Glutamatergic neuron (in vitro differentiated cells): ENCODE measurements at regions not wholly inside any gene's neighbourhood (a gene's known extent, or its start where the extent isn't known, plus 50 kb on each side); places are given as distances from the start of the nearest gene placed in this dataset.

Experiments
- DNase-seq: peaks from one replicate; pipeline ENCODE4 v3.0.0; 2022
- H3K27ac Mint-ChIP-seq: one replicate; pipeline ENCODE4 v1.8.0; 2020; ENCODE audit warnings: mild to moderate bottlenecking, mixed read lengths, inconsistent platforms; ENCODE audit not compliant: unreplicated experiment
- H3K27me3 Mint-ChIP-seq: one replicate; pipeline ENCODE4 v1.8.0; 2020; ENCODE audit warnings: mild to moderate bottlenecking, moderate library complexity, mixed read lengths, inconsistent platforms; ENCODE audit not compliant: unreplicated experiment
- H3K36me3 Mint-ChIP-seq: one replicate; pipeline ENCODE4 v1.8.0; 2020; ENCODE audit warnings: mild to moderate bottlenecking, mixed read lengths, inconsistent platforms; ENCODE audit not compliant: unreplicated experiment
- H3K4me1 Mint-ChIP-seq: one replicate; pipeline ENCODE4 v1.8.0; 2020; ENCODE audit warnings: mild to moderate bottlenecking, low read depth, mixed read lengths, inconsistent platforms; ENCODE audit not compliant: unreplicated experiment
- H3K4me3 Mint-ChIP-seq: one replicate; pipeline ENCODE4 v1.8.0; 2020; ENCODE audit warnings: mild to moderate bottlenecking, mixed read lengths, inconsistent platforms; ENCODE audit not compliant: unreplicated experiment
- H3K9me3 Mint-ChIP-seq: one replicate; pipeline ENCODE4 v1.8.0; 2020; ENCODE audit warnings: mild to moderate bottlenecking, moderate library complexity, mixed read lengths, inconsistent platforms; ENCODE audit not compliant: unreplicated experiment
- TF ChIP-seq, protein P1 (sequence below): fragments of 200-600 bp; sonication (generic); IDR thresholded peaks from one replicate; pipeline ENCODE4 v1.5.0; 2021; ENCODE audit not compliant: partially characterized antibody, unreplicated experiment

- Mint-ChIP-seq H3K36me3 (no peaks in the 10 kb centered on the region), H3K9me3 (no peaks in the 10 kb centered on the region), H3K27me3 (peaks cover 3% of the 10 kb centered on the region), H3K4me3 (no peak overlapping the region), H3K4me1 (peaks cover 11% of the 10 kb centered on the region), H3K27ac (no peak overlapping the region)
- TF ChIP-seq, protein P1, sequence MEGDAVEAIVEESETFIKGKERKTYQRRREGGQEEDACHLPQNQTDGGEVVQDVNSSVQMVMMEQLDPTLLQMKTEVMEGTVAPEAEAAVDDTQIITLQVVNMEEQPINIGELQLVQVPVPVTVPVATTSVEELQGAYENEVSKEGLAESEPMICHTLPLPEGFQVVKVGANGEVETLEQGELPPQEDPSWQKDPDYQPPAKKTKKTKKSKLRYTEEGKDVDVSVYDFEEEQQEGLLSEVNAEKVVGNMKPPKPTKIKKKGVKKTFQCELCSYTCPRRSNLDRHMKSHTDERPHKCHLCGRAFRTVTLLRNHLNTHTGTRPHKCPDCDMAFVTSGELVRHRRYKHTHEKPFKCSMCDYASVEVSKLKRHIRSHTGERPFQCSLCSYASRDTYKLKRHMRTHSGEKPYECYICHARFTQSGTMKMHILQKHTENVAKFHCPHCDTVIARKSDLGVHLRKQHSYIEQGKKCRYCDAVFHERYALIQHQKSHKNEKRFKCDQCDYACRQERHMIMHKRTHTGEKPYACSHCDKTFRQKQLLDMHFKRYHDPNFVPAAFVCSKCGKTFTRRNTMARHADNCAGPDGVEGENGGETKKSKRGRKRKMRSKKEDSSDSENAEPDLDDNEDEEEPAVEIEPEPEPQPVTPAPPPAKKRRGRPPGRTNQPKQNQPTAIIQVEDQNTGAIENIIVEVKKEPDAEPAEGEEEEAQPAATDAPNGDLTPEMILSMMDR = no peak
- no peak for DNase-seq
Observed at GRCh38 chr4:126742885-126743284, 889.9 kb upstream of the INTU start.

DNA sequence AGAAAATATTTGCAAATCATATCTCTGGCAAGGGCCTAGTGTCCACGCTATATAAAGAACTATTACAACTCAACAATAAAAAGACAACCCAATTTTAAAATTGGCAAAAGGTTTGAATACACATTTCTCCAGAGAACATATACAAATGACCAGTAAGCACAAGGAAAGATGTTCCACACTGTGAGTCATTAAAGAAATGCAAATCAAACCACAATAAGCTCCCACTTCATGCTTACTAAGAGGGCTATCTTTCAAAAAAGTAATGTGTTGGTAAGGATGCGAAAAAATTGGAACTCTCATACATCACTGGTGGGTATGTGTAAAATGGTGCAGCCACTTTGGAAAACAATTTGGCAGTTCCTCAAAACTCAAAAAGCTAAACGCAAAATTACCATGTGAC is 884.0 kb upstream of the INTU start:
- TF ChIP-seq, protein P1 = no peak
- no peak for DNase-seq
- H3K27me3 Mint-ChIP-seq = no peaks in the 10 kb centered on the region
- no peaks in the 10 kb centered on the region for H3K9me3 Mint-ChIP-seq
- no peak overlapping the region for H3K4me3 Mint-ChIP-seq
- no peaks in the 10 kb centered on the region for H3K4me1 Mint-ChIP-seq
- H3K27ac Mint-ChIP-seq = no peak overlapping the region
- H3K36me3 Mint-ChIP-seq = no peaks in the 10 kb centered on the region

DNA sequence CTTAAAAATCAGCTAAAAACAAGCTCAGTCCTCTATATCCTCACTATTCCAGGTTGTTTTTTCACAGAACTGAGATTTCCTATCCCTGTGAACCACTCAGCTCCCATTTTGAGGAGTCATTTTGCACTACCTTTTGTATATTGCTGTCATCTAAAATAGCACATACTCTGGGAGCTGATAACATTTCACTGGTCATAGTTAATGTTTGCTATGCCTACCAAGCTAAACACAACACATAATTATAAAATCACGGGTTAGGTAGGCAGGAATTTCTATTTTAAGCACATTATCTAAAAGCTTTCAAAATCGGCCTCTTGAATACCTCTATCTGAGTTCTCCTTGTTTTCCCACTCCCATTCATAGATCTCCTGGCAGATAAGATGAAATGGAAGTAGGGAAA is 882.0 kb upstream of the INTU start:
- H3K4me1 Mint-ChIP-seq = no peaks in the 10 kb centered on the region
- TF ChIP-seq, protein P1 = no peak
- DNase-seq = no peak
- H3K27ac Mint-ChIP-seq = no peak overlapping the region
- no peak overlapping the region for H3K4me3 Mint-ChIP-seq
- H3K9me3 Mint-ChIP-seq = no peaks in the 10 kb centered on the region
- no peaks in the 10 kb centered on the region for H3K27me3 Mint-ChIP-seq
- no peaks in the 10 kb centered on the region for H3K36me3 Mint-ChIP-seq

DNA sequence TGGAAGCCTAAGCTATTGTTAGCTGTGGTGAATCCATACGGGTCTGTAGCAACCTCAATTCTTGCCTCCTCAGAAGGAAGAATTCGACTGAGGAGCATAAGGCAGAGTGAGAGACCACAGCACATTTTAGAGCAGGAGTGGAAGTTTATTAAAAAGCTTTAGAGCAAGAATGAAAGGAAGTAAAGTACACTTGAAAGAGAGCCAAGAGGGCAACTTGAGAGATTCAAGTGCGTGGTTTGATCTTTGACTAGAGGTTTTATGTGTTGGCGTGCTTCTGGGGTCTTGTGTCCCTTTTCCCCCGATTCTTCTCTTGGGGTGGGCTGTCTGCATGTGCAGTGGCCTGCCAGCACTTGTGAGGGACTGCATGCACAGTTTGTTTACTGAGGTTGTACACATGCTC is 880.6 kb upstream of the INTU start:
- no peak overlapping the region for H3K4me3 Mint-ChIP-seq
- no peaks in the 10 kb centered on the region for H3K9me3 Mint-ChIP-seq
- H3K4me1 Mint-ChIP-seq = no peaks in the 10 kb centered on the region
- H3K27ac Mint-ChIP-seq = no peak overlapping the region
- H3K27me3 Mint-ChIP-seq = no peaks in the 10 kb centered on the region
- H3K36me3 Mint-ChIP-seq = no peaks in the 10 kb centered on the region
- no peak for DNase-seq
- TF ChIP-seq, protein P1 = no peak

- DNase-seq = no peak
- H3K4me1 Mint-ChIP-seq = no peaks in the 10 kb centered on the region
Observed at GRCh38 chr4:126752702-126753101, 880.1 kb upstream of the INTU start.

More at GRCh38 chr4:126752702-126753101, 880.1 kb upstream of the INTU start:
- Mint-ChIP-seq H3K9me3 (no peaks in the 10 kb centered on the region), H3K4me3 (no peak overlapping the region), H3K27ac (no peak overlapping the region), H3K36me3 (no peaks in the 10 kb centered on the region), H3K27me3 (no peaks in the 10 kb centered on the region)
- TF ChIP-seq, protein P1 = no peak
